HepG2 (cell line): ENCODE measurements at regions not wholly inside any gene's neighbourhood (a gene's known extent, or its start where the extent isn't known, plus 50 kb on each side); places are given as distances from the start of the nearest gene placed in this dataset.

Experiments used
- CREB1 ChIP-seq, 2 experiments: fragments of 450-650 bp in 1 of 2; IDR thresholded peaks; 2 replicates each; pipeline ENCODE4 v1.6.1; 2016 to 2017; ENCODE audit warnings: control low read depth in 1 of 2, mild to moderate bottlenecking in 1 of 2, missing compliant biosample characterization in 1 of 2, missing genetic modification characterization in 1 of 2
- ELF1 ChIP-seq: sonication (generic); formaldehyde crosslinking; IDR thresholded peaks from 2 replicates; pipeline ENCODE4 v1.4.0; 2020; ENCODE audit warnings: missing genetic modification reagents
- FOXK1 ChIP-seq: sonication (generic); formaldehyde crosslinking; IDR thresholded peaks from 2 replicates; pipeline ENCODE4 v1.4.0; 2020; ENCODE audit warnings: low read depth, missing genetic modification reagents, borderline replicate concordance
- GABPA ChIP-seq, 2 experiments: IDR thresholded peaks; 2 replicates each; pipeline ENCODE4 v1.6.1; 2011 to 2016; ENCODE audit warnings: low read depth in 2 of 2, low read length in 1 of 2, missing biosample characterization in 1 of 2, missing genetic modification characterization in 1 of 2
- HMG20B ChIP-seq: conservative IDR thresholded peaks from 2 replicates; pipeline ENCODE4 v1.6.1; 2016; ENCODE audit warnings: missing genetic modification reagents, missing compliant biosample characterization
- HNRNPL ChIP-seq: fragments of 200-400 bp; formaldehyde crosslinking; IDR thresholded peaks from 2 replicates; pipeline ENCODE4 v1.6.1; 2017; ENCODE audit warnings: mild to moderate bottlenecking, low read depth, low read length
- NR2F2 ChIP-seq: IDR thresholded peaks from 2 replicates; pipeline ENCODE4 v1.6.1; 2012; ENCODE audit warnings: low read depth, inconsistent platforms, borderline replicate concordance
- PAF1 ChIP-seq: IDR thresholded peaks from 2 replicates; pipeline ENCODE4 v1.6.1; 2016; ENCODE audit warnings: missing genetic modification reagents, missing compliant biosample characterization
- PAXIP1 ChIP-seq: sonication (generic); formaldehyde crosslinking; conservative IDR thresholded peaks from 2 replicates; pipeline ENCODE4 v1.4.0; 2020; ENCODE audit warnings: mild to moderate bottlenecking, missing genetic modification reagents, moderate library complexity
- PHF21A ChIP-seq: sonication (generic); formaldehyde crosslinking; IDR thresholded peaks from 2 replicates; pipeline ENCODE4 v1.5.0; 2020; ENCODE audit warnings: mild to moderate bottlenecking, missing genetic modification reagents
- RFXAP ChIP-seq: sonication (generic); formaldehyde crosslinking; IDR thresholded peaks from 2 replicates; pipeline ENCODE4 v1.4.0; 2020; ENCODE audit warnings: missing genetic modification reagents, borderline replicate concordance
- SALL2 ChIP-seq: sonication (generic); formaldehyde crosslinking; IDR thresholded peaks from 2 replicates; pipeline ENCODE4 v1.8.1; 2023; ENCODE audit warnings: mild to moderate bottlenecking, missing genetic modification reagents, inconsistent platforms
- SOX6 ChIP-seq, 2 experiments: fragments of 450-650 bp in 1 of 2; sonication (generic) in 1 of 2; formaldehyde crosslinking in 1 of 2; IDR thresholded peaks; 2 replicates each; pipeline versions ENCODE4 v1.4.0 to v1.6.1; 2017 to 2020; ENCODE audit warnings: antibody characterized with exemption in 1 of 2, mild to moderate bottlenecking in 1 of 2, missing genetic modification reagents in 1 of 2
- ZBTB8A ChIP-seq: sonication (generic); formaldehyde crosslinking; IDR thresholded peaks from 2 replicates; pipeline ENCODE4 v1.4.0; 2020; ENCODE audit warnings: mild to moderate bottlenecking, low read depth, missing genetic modification reagents, borderline replicate concordance
- ZFAT ChIP-seq: sonication (generic); formaldehyde crosslinking; conservative IDR thresholded peaks from 2 replicates; pipeline ENCODE4 v1.8.1; 2023; ENCODE audit warnings: missing genetic modification reagents, inconsistent platforms
- ZNF160 ChIP-seq: sonication (generic); formaldehyde crosslinking; IDR thresholded peaks from 2 replicates; pipeline ENCODE4 v1.8.0; 2022; ENCODE audit warnings: mild to moderate bottlenecking, inconsistent platforms, missing genetic modification reagents
- ZNF232 ChIP-seq: sonication (generic); formaldehyde crosslinking; IDR thresholded peaks from 2 replicates; pipeline ENCODE4 v1.4.0; 2020; ENCODE audit warnings: missing genetic modification reagents, borderline replicate concordance
- ZNF367 ChIP-seq: sonication (generic); formaldehyde crosslinking; IDR thresholded peaks from 2 replicates; pipeline ENCODE4 v1.4.0; 2020; ENCODE audit warnings: missing genetic modification reagents, borderline replicate concordance
- ZNF788 ChIP-seq: sonication (generic); formaldehyde crosslinking; IDR thresholded peaks from 2 replicates; pipeline ENCODE4 v1.5.0; 2020; ENCODE audit warnings: mild to moderate bottlenecking, missing genetic modification reagents, borderline replicate concordance
- TF ChIP-seq, protein P1 (sequence below), 2 experiments: sonication (generic) in 1 of 2; formaldehyde crosslinking in 1 of 2; IDR thresholded peaks; 2 replicates each; pipeline versions ENCODE4 v1.4.0 to v1.6.1; 2016 to 2020; ENCODE audit warnings: borderline replicate concordance in 1 of 2, low read depth in 1 of 2, mild to moderate bottlenecking in 1 of 2, missing genetic modification reagents in 1 of 2

- TF ChIP-seq ZNF367 (CRISPR knock-in tag) (no peak), SALL2 (0 out of 2 replicates have a peak, but pooled peaks have one; percentile 44), HNRNPL (0 out of 2 replicates have a peak, but pooled peaks have one; percentile 50), ZNF788 (CRISPR knock-in tag) (peak; percentile 46; the same call in 1 of the 2 replicates), RFXAP (peak; percentile 38; the same call in 1 of the 2 replicates), NR2F2 (peak; percentile 72), PHF21A (CRISPR knock-in tag) (peak; percentile 97), ZBTB8A (CRISPR knock-in tag) (no peak), FOXK1 (CRISPR knock-in tag) (peak; percentile 66; the same call in 1 of the 2 replicates), CREB1 (IDR thresholded peaks at IDR 0.05) (no peak), CREB1 (CRISPR knock-in tag; IDR thresholded peaks at IDR 0.05) (0 out of 2 replicates have a peak, but pooled peaks have one; percentile 33), PAXIP1 (CRISPR knock-in tag) (peak; percentile 92), ZNF232 (peak; percentile 93), PAF1 (CRISPR knock-in tag) (no peak), ELF1 (CRISPR knock-in tag) (0 out of 2 replicates have a peak, but pooled peaks have one; percentile 24), ZNF160 (CRISPR knock-in tag) (peak; percentile 68; the same call in 1 of the 2 replicates), ZFAT (CRISPR knock-in tag) (no peak), SOX6 (IDR thresholded peaks at IDR 0.05) (no peak), SOX6 (CRISPR knock-in tag; IDR thresholded peaks at IDR 0.05) (peak; percentile 78), HMG20B (CRISPR knock-in tag) (0 out of 2 replicates have a peak, but pooled peaks have one; percentile 18), GABPA (IDR thresholded peaks at IDR 0.05; ENCODE audit: low read depth, low read length) (no peak), GABPA (CRISPR knock-in tag; IDR thresholded peaks at IDR 0.05; ENCODE audit: low read depth) (peak; percentile 52; the same call in 1 of the 2 replicates)
- TF ChIP-seq, protein P1, sequence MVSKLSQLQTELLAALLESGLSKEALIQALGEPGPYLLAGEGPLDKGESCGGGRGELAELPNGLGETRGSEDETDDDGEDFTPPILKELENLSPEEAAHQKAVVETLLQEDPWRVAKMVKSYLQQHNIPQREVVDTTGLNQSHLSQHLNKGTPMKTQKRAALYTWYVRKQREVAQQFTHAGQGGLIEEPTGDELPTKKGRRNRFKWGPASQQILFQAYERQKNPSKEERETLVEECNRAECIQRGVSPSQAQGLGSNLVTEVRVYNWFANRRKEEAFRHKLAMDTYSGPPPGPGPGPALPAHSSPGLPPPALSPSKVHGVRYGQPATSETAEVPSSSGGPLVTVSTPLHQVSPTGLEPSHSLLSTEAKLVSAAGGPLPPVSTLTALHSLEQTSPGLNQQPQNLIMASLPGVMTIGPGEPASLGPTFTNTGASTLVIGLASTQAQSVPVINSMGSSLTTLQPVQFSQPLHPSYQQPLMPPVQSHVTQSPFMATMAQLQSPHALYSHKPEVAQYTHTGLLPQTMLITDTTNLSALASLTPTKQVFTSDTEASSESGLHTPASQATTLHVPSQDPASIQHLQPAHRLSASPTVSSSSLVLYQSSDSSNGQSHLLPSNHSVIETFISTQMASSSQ (IDR thresholded peaks at IDR 0.05; ENCODE audit: low read depth) = 0 out of 2 replicates have a peak, but pooled peaks have one; percentile 42
- TF ChIP-seq, protein P1 (CRISPR knock-in tag; IDR thresholded peaks at IDR 0.05; ENCODE audit: borderline replicate concordance) = no peak
Measured at GRCh38 chr4:153038623-153039311, 102.6 kb downstream of the FHDC1 start (continued).
